HL-60 (cell line): ENCODE measurements at regions not wholly inside any gene's neighbourhood (a gene's known extent, or its start where the extent isn't known, plus 50 kb on each side); places are given as distances from the start of the nearest gene placed in this dataset.

Source experiments
- DNase-seq, 2 experiments: peaks; one replicate each; pipeline ENCODE4 v3.0.0-alpha.2; 2010 to 2020; ENCODE audit warnings: low read depth in 1 of 2, low spot score in 1 of 2
- H3K27ac ChIP-seq: fragments of 250-450 bp; sonication (Bioruptor Pico); replicated peaks from 2 replicates; pipeline ENCODE4 v1.5.1; 2020; ENCODE audit warnings: mild to moderate bottlenecking, moderate library complexity
- H3K27me3 ChIP-seq: fragments of 250-450 bp; sonication (Bioruptor Pico); 2 replicates; pipeline ENCODE4 v1.5.1; 2021; ENCODE audit warnings: mild to moderate bottlenecking, moderate library complexity; ENCODE audit not compliant: insufficient read depth, poor library complexity, severe bottlenecking
- H3K4me3 ChIP-seq: replicated peaks from 2 replicates; pipeline ENCODE4 v1.5.1; 2011; ENCODE audit warnings: mild to moderate bottlenecking, control low read depth, low read length; ENCODE audit not compliant: insufficient read depth
- CTCF ChIP-seq: IDR thresholded peaks from one replicate; pipeline ENCODE4 v1.5.1; 2011; ENCODE audit warnings: low read length, control low read depth, inconsistent platforms; ENCODE audit not compliant: insufficient read depth
- GABPA ChIP-seq: IDR thresholded peaks from 2 replicates; pipeline ENCODE4 v1.6.1; 2012; ENCODE audit warnings: low read depth
- POLR2AphosphoS5 ChIP-seq: IDR thresholded peaks from 2 replicates; pipeline ENCODE4 v1.6.1; 2012; ENCODE audit warnings: low read depth
- SPI1 ChIP-seq: IDR thresholded peaks from 2 replicates; pipeline ENCODE4 v1.6.1; 2012; ENCODE audit warnings: low read depth, mild to moderate bottlenecking, borderline replicate concordance
- TF ChIP-seq, protein P1 (sequence below): IDR thresholded peaks from 2 replicates; pipeline ENCODE4 v1.6.1; 2012; ENCODE audit warnings: low read depth; ENCODE audit not compliant: insufficient replicate concordance

DNA sequence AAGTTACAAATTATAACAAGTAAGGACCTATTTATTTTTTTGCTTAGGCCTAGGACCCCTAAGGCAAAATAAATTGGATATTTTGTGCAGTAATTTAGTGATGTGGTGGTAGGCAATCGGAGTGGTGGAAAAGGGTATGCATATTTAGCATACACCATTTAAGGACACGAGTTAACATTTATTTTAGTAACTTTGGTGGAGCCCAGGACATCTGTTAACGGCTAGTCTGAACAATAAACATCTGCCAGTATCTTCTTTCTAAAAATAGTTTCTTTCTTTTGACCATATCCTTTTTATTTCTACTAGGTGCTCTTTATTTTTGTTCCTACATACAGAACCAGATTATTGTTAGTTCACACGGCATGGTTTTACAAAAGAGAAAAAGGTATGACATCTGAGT, 326.3 kb downstream of the CHL1 start:
- DNase-seq: no peak
- no peaks in the 10 kb centered on the region for H3K27me3 ChIP-seq
- TF ChIP-seq GABPA (no peak), SPI1 (no peak)
- no peak overlapping the region for H3K27ac ChIP-seq
- H3K4me3 ChIP-seq: no peak overlapping the region

- no peak for DNase-seq
- no peak for TF ChIP-seq SPI1
- H3K27me3 ChIP-seq: no peaks in the 10 kb centered on the region
- H3K4me3 ChIP-seq: no peak overlapping the region
- H3K27ac ChIP-seq: no peak overlapping the region
Observed at GRCh38 chr3:525415-525814, 328.9 kb downstream of the CHL1 start.

GRCh38 chr3:535566-536416, 339.2 kb downstream of the CHL1 start:
- Histone ChIP-seq H3K4me3 (no peak overlapping the region), H3K27ac (no peak overlapping the region)
- TF ChIP-seq, protein P1, sequence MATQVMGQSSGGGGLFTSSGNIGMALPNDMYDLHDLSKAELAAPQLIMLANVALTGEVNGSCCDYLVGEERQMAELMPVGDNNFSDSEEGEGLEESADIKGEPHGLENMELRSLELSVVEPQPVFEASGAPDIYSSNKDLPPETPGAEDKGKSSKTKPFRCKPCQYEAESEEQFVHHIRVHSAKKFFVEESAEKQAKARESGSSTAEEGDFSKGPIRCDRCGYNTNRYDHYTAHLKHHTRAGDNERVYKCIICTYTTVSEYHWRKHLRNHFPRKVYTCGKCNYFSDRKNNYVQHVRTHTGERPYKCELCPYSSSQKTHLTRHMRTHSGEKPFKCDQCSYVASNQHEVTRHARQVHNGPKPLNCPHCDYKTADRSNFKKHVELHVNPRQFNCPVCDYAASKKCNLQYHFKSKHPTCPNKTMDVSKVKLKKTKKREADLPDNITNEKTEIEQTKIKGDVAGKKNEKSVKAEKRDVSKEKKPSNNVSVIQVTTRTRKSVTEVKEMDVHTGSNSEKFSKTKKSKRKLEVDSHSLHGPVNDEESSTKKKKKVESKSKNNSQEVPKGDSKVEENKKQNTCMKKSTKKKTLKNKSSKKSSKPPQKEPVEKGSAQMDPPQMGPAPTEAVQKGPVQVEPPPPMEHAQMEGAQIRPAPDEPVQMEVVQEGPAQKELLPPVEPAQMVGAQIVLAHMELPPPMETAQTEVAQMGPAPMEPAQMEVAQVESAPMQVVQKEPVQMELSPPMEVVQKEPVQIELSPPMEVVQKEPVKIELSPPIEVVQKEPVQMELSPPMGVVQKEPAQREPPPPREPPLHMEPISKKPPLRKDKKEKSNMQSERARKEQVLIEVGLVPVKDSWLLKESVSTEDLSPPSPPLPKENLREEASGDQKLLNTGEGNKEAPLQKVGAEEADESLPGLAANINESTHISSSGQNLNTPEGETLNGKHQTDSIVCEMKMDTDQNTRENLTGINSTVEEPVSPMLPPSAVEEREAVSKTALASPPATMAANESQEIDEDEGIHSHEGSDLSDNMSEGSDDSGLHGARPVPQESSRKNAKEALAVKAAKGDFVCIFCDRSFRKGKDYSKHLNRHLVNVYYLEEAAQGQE: no peak
- no peak for TF ChIP-seq CTCF
- no peak for TF ChIP-seq SPI1
- no peak for TF ChIP-seq POLR2AphosphoS5
- no peak for TF ChIP-seq GABPA

GRCh38 chr3:536417-536813, 339.9 kb downstream of the CHL1 start:
- Histone ChIP-seq H3K27me3 (no peaks in the 10 kb centered on the region), H3K27ac (no peak overlapping the region), H3K4me3 (no peak overlapping the region)
- DNase-seq: no peak
- TF ChIP-seq, protein P1: no peak
- TF ChIP-seq GABPA (no peak), SPI1 (no peak), CTCF (no peak), POLR2AphosphoS5 (no peak)

More at GRCh38 chr3:535566-536416, 339.2 kb downstream of the CHL1 start:
- no peaks in the 10 kb centered on the region for H3K27me3 ChIP-seq
- no peak for DNase-seq
